NCI-H82 (cell line): ENCODE measurements at regions not wholly inside any gene's neighbourhood (a gene's known extent, or its start where the extent isn't known, plus 50 kb on each side); places are given as distances from the start of the nearest gene placed in this dataset.

Experiments
- DNase-seq: peaks from one replicate; lab custom pipeline; 2025; lab: John Stamatoyannopoulos, UW

GRCh38 chr13:47332149-47332548 lies 435.3 kb upstream of the HTR2A start:
- no peak for DNase-seq

- DNase-seq: no peak
These were observed 433.2 kb upstream of the HTR2A start for GRCh38 chr13:47330031-47330430.

DNA sequence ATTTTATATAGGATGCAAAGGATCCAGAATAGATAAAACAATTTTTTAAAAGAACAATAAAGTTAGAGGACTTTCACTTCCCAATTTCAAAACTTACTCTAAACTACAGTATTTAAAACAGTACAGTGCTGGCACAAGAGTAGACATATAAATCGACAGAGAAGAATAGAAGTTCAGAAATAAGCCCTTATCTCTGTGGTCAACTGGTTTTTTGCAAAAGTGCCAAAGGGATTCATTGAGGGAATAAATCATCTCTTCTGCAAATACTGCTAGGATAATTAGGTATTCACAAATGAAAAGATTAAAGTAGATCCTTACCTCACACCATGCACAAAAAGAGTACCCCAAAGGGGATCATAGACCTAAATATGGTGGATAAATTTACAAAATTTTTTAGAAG lies 431.0 kb upstream of the HTR2A start:
- no peak for DNase-seq

DNA sequence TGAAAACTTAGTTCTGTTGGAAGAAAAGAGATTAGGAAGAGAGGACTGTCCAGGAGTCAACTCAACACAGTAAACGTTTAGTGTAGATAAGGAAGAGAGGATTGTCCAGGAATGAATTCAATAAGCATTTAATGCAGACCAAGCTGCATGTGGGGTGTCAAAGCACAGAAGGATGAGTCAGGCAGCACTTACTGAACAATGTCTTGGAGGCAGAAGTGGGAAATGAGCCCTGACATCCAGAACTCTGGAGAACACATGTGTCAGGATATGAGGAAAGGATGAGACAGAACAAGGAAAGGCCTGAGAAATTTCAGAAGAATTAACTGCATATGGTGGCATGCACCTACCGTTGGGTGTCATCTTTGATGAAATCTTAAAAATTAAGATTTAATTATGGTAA lies 429.2 kb upstream of the HTR2A start:
- no peak for DNase-seq

GRCh38 chr13:47317356-47317755 lies 420.5 kb upstream of the HTR2A start:
- DNase-seq: no peak

DNA sequence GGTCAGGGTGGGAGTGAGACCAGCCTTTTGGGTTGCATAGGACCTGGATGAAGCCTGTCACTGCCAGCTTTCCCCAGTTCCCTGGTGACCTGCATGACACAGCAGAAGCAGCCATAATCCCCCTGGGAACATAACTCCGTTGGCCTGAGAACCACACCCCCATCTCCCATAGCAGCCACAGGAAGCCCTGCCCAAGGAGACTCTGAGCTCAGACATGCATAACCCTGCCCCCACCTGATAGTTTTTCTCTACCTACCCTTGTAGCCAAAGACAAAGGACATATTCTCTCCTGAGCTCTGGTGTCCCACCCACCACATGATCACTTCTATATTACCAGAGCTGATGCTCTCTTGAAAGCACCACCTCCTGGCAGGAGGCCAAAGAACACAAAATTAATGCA lies 413.5 kb upstream of the HTR2A start:
- peak; percentile 57 for DNase-seq

DNA sequence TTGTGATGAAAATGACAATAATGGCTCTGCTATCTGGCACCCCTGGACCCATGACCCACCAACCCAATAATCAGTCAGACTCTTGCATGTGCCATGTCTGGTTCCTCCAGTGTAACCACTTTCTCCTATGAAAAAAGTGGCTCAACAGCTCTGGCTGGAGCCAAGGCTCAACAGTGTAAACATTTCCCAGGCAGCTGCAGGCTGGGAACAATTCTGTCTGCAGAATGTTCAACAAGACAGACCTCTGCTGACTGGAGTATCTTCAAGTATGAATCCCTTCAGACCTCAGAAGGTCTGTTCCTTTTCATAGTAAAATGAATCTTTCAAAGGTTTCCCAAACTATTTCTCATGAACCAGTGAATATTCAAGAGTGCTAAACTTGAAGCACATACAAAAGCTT lies 410.1 kb upstream of the HTR2A start:
- DNase-seq: no peak

GRCh38 chr13:47303626-47304025 lies 406.8 kb upstream of the HTR2A start:
- DNase-seq: no peak

DNA sequence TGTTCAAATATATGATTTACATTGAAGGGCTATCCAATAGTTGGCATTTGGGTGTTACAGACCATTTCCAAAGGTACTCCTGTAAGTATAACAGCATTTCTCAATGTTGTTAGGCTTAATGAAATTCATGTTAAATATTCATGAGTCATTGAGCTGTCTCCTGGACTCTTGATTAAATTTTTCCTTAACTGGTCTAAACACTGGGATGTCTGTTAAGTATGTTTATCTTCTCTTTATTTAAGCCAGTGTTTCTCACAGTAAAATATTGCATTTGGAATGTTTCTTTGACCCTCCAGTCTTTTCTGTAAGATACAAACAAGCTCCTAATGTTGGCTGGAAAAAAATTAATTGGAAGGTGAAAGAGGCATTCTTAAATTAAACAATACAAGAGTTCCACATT lies 402.5 kb upstream of the HTR2A start:
- no peak for DNase-seq

DNA sequence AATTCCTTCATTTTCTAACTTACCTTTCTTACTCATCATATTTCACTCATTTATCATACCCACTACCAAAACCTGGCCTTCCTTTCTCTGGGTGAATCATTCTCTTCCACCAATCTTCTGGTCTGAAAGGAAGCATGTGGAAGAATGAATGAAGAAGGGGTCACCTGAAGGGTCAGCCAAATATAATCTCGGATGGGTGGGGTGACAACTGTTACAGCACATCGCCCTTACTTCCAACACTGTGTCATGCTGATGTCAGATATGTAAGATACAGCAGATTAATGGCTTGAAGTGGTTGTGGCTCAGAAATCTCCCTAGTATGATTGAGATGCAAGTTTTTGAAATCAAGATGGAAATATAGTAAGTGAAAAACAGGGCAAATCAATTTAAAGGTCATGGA lies 401.7 kb upstream of the HTR2A start:
- DNase-seq: no peak

GRCh38 chr13:47294691-47295090 lies 397.8 kb upstream of the HTR2A start:
- no peak for DNase-seq

GRCh38 chr13:47291107-47291656 lies 394.3 kb upstream of the HTR2A start:
- DNase-seq: no peak

DNA sequence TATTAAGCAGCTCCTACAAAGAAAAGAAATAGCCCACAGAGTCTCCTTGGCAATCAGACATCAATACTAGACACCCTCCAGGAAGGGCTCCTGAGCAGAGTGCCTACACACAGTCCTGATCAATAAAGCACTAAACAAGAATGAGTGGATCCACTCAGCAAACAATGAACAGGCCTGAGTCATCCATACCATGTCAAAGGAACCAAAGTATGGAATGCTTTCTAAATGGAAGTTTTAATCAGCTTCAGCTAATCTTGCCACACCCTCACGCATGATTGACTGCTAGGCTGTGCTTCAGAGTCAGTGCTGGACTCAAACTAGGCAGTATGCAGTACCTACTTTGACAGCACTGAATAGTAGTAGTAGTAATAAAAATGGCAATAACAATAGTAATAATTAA lies 392.7 kb upstream of the HTR2A start:
- DNase-seq: peak; percentile 76

- no peak for DNase-seq
These were observed 391.7 kb upstream of the HTR2A start for GRCh38 chr13:47288546-47288945.

DNA sequence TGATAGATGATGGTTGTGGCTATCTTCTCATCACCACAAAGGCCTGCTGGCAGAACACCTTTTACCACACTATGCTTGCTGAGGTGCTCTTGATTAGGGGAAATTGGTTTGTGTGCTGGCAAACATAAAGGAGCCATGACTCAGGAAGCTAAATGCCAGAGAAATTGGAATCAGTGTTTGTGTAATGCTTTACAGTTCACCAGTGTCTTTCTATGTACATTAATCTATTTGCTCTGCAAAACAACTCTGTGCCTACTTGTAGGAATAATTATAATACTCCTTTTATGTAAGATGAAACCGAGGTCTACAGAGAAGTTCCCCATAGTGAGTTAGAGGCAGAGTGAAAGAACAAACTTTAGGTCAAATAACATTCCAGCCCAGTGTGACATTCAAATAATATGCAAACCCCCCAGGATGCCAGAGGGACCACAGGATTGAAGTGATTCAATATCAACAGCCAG lies 390.5 kb upstream of the HTR2A start:
- DNase-seq: no peak

DNA sequence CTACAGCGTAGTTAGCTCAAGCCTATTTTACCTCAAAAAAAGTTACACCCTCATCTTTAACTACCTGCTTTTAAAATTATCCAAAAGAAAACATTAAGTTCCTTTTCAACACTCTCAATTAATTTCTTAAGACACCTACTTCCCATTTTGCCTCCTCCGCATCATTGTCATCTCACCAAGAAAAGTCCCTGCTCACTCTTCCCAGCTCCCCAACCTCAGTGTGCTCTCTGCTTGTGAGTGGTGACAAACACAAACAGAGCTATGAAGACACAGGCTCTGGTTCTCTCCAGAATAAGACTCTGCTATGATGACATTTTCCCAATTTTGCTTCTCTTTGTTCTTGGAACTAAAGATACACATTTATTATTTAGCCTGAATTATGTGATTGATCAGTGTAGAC lies 385.1 kb upstream of the HTR2A start:
- DNase-seq: no peak

GRCh38 chr13:47279920-47280319 lies 383.1 kb upstream of the HTR2A start:
- peak; percentile 14 for DNase-seq

- DNase-seq: no peak
These were observed 380.9 kb upstream of the HTR2A start for GRCh38 chr13:47277774-47278173.

GRCh38 chr13:47268270-47268669 lies 371.4 kb upstream of the HTR2A start:
- no peak for DNase-seq

GRCh38 chr13:47258384-47258783 lies 361.5 kb upstream of the HTR2A start:
- DNase-seq: no peak

DNA sequence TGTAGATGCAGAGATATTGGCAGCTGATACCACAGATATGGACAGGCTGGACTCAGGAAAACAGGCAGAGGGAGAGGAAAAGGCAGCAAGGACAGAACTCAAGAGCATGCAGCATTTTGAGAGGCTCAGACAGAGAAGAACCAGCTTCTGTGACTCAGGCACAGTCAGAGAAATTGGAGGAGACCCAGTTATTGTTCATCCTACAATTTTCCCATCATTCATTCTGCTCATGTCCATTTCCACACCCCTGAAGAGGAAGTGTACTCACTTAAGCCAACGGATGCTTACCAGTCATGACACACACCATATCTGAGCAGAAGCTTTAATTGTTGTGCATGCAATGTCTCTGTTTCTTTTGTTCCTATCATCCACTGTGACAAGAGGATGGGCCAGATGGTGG lies 359.8 kb upstream of the HTR2A start:
- DNase-seq: peak; percentile 42

- DNase-seq: no peak
These were observed 355.8 kb upstream of the HTR2A start for GRCh38 chr13:47252627-47253026.

DNA sequence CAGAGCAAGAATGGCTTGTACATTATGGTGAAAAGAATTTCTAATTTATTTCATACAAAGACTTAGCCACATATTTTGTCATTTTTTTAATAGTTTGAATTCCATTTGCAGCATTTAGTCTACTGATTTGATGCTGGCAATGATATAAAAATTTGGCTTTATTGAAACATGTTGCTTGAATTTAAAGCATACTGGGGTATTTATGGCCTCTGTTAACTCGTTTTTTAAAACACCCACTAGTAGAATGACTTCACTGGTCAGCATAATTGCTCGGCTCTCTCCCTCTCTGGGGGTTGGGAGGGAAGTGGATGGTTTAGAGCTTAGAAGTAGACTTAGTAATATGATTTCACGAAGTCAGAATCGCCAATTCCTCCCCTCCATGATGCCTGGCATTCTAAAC lies 354.9 kb upstream of the HTR2A start:
- DNase-seq: no peak

GRCh38 chr13:47250146-47250545 lies 353.3 kb upstream of the HTR2A start:
- no peak for DNase-seq

DNA sequence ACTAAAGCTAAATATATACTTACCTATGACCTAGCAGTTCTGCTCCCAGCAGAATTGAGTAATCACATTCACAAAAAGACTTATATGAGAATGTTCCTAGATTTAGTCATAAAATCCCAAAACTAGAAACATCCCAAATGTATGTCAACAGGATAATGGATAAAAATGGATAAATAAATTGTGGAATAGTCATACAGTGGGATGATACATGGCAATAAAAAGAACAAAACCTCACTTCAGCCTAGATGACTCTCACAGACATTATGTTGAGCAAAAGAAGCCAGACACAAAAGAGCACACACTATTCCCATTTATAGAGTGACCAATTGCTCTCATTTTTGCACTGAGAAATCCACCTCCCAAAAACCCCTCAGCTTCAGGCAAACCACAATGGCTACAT lies 352.4 kb upstream of the HTR2A start:
- no peak for DNase-seq
